D721Med (cell line): ENCODE measurements at regions not wholly inside any gene's neighbourhood (a gene's known extent, or its start where the extent isn't known, plus 50 kb on each side); places are given as distances from the start of the nearest gene placed in this dataset.

Experiments used
- DNase-seq: peaks from one replicate; pipeline ENCODE4 v3.0.0; 2011; ENCODE audit warnings: low spot score; ENCODE audit not compliant: insufficient read length
- FAIRE-seq: peaks from 2 replicates; lab custom pipeline; 2011; peaks lifted over from hg19 to GRCh38; lab: Jason Lieb, UNC
- CTCF ChIP-seq: IDR thresholded peaks from 2 replicates; pipeline ENCODE4 v1.5.1; 2012; ENCODE audit warnings: mild to moderate bottlenecking, control low read depth; ENCODE audit not compliant: insufficient read depth; ENCODE audit errors: missing control alignments

- no peak for DNase-seq
- no peak for TF ChIP-seq CTCF
- no peak for FAIRE-seq
Observed at GRCh38 chr5:51582871-51583394, 199.7 kb downstream of the ISL1 start.

- no peak for FAIRE-seq
- DNase-seq, result no peak
- no peak for TF ChIP-seq CTCF
Observed at GRCh38 chr5:51598026-51598425, 214.8 kb downstream of the ISL1 start.

- TF ChIP-seq CTCF, result no peak
- no peak for FAIRE-seq
- DNase-seq, result no peak
Observed at GRCh38 chr5:51599587-51599986, 216.3 kb downstream of the ISL1 start.

- DNase-seq, result no peak
- no peak for FAIRE-seq
- TF ChIP-seq CTCF, result no peak
Observed at GRCh38 chr5:51604324-51604723, 221.1 kb downstream of the ISL1 start.

- FAIRE-seq (no peak), DNase-seq (no peak)
- no peak for TF ChIP-seq CTCF
Observed at GRCh38 chr5:51606921-51607320, 223.7 kb downstream of the ISL1 start.

- no peak for TF ChIP-seq CTCF
- FAIRE-seq (no peak), DNase-seq (no peak)
Observed at GRCh38 chr5:51618234-51618633, 235.0 kb downstream of the ISL1 start.

GRCh38 chr5:51621156-51621555 lies 237.9 kb downstream of the ISL1 start:
- no peak for DNase-seq
- TF ChIP-seq CTCF, result no peak
- FAIRE-seq, result no peak
